T-cell (primary cell): ENCODE measurements at regions not wholly inside any gene's neighbourhood (a gene's known extent, or its start where the extent isn't known, plus 50 kb on each side); places are given as distances from the start of the nearest gene placed in this dataset.

Experiments used
- ATAC-seq, 4 experiments: fragments of 200-7000 bp in 3 of 4; fragments of 150-1000 bp in 1 of 4; cut with Tn5 transposase; replicated peaks in 1 of 4; 1 replicate in 3 of 4; 2 replicates in 1 of 4; pipeline ENCODE4 v1.10.0; 2021; ENCODE audit warnings: moderate library complexity in 3 of 4, mild to moderate bottlenecking in 2 of 4, moderate number of reproducible peaks in 1 of 4
- CTCF ChIA-PET, 2 donors: fragments of 300-600 bp; sonication (Branson Sonifier 250); formaldehyde crosslinking; loops; one replicate each; lab custom pipeline; 2022; ENCODE audit warnings: antibody characterized with exemption in 2 of 2; lab: Charles Lee
- POLR2A ChIA-PET, 2 donors: fragments of 300-600 bp; sonication (Branson Sonifier 250); formaldehyde crosslinking; loops; one replicate each; lab custom pipeline; 2022; ENCODE audit warnings: antibody characterized with exemption in 2 of 2; lab: Charles Lee
- DNase-seq, 35 experiments: peaks; one replicate each; pipeline versions ENCODE4 v3.0.0 to v3.0.0-alpha.2; 2013 to 2023
- H3K27ac ChIP-seq: one replicate; pipeline ENCODE4 v1.5.1; 2013; ENCODE audit warnings: low read length
- H3K27me3 ChIP-seq, 2 experiments: replicated peaks in 1 of 2; 1 replicate in 1 of 2; 2 replicates in 1 of 2; pipeline versions ENCODE4 v1.6.1 to v1.7.0; 2013; ENCODE audit warnings: low read length in 1 of 2, mixed read lengths in 1 of 2; ENCODE audit not compliant: control insufficient read depth in 2 of 2, insufficient read depth in 2 of 2; ENCODE audit errors: extremely low read depth in 1 of 2
- H3K36me3 ChIP-seq, 2 donors: 1 replicate in 1 of 2; 2 replicates in 1 of 2; pipeline versions ENCODE4 v1.6.1 to v1.7.0; 2013; ENCODE audit warnings: low read length in 1 of 2; ENCODE audit not compliant: control insufficient read depth in 2 of 2, insufficient read depth in 1 of 2; ENCODE audit errors: extremely low read depth in 1 of 2
- H3K4me1 ChIP-seq, 2 experiments: 1 replicate in 1 of 2; 2 replicates in 1 of 2; pipeline versions ENCODE4 v1.6.1 to v1.7.0; 2013; ENCODE audit warnings: low read length in 2 of 2, mixed read lengths in 1 of 2; ENCODE audit not compliant: insufficient read depth in 2 of 2, control insufficient read depth in 1 of 2; ENCODE audit errors: extremely low read depth in 1 of 2
- H3K4me3 ChIP-seq, 2 donors: 1 replicate in 1 of 2; 2 replicates in 1 of 2; pipeline versions ENCODE4 v1.5.1 to v1.7.0; 2013; ENCODE audit warnings: mild to moderate bottlenecking in 2 of 2, low read length in 1 of 2, moderate library complexity in 1 of 2; ENCODE audit not compliant: control insufficient read depth in 1 of 2; ENCODE audit errors: extremely low read depth in 1 of 2
- H3K9me3 ChIP-seq: 2 replicates; pipeline ENCODE4 v1.7.0; 2013
- H3K27ac Mint-ChIP-seq, 2 donors: one replicate each; pipeline ENCODE4 v1.8.0; 2020 to 2021; ENCODE audit warnings: mild to moderate bottlenecking in 2 of 2, mixed read lengths in 2 of 2
- H3K27me3 Mint-ChIP-seq, 2 donors: one replicate each; pipeline ENCODE4 v1.8.0; 2021 to 2022; ENCODE audit warnings: mixed read lengths in 2 of 2
- H3K36me3 Mint-ChIP-seq: one replicate; pipeline ENCODE4 v1.8.0; 2021; ENCODE audit warnings: mixed read lengths
- H3K4me1 Mint-ChIP-seq, 3 donors: one replicate each; pipeline ENCODE4 v1.8.0; 2020 to 2022; ENCODE audit warnings: mixed read lengths in 3 of 3, mild to moderate bottlenecking in 1 of 3
- H3K4me3 Mint-ChIP-seq, 3 donors: one replicate each; pipeline ENCODE4 v1.8.0; 2020 to 2022; ENCODE audit warnings: mild to moderate bottlenecking in 3 of 3, mixed read lengths in 3 of 3, moderate library complexity in 3 of 3
- H3K9me3 Mint-ChIP-seq, 3 donors: one replicate each; pipeline ENCODE4 v1.8.0; 2020 to 2022; ENCODE audit warnings: mixed read lengths in 3 of 3
- WGBS: methylation state at CpG from one replicate; pipeline ENCODE4 v1.1.5; 2013; ENCODE audit warnings: missing lambda C conversion rate; ENCODE audit not compliant: insufficient coverage; 5-methylcytosine and 5-hydroxymethylcytosine counted together

- Histone ChIP-seq H3K4me3 (no peak overlapping the region), H3K27me3 (no peaks in the 10 kb centered on the region), H3K36me3 (no peaks in the 10 kb centered on the region), H3K27ac (no peak overlapping the region), H3K9me3 (no peaks in the 10 kb centered on the region), H3K4me1 (no peaks in the 10 kb centered on the region)
- 94% methylated on average over 3 of the region's 5 CpGs for WGBS
- DNase-seq (no peak), ATAC-seq (no peak)
- ChIA-PET POLR2A (no interaction called here), CTCF (no interaction called here)
- H3K27me3 Mint-ChIP-seq: no peaks in the 10 kb centered on the region
- no peaks in the 10 kb centered on the region for H3K4me1 Mint-ChIP-seq
- H3K4me3 Mint-ChIP-seq: no peak overlapping the region
- peaks cover 0 to 3% (median 0%) of the 10 kb centered on the region in 3 donors for H3K9me3 Mint-ChIP-seq
- H3K36me3 Mint-ChIP-seq: no peaks in the 10 kb centered on the region
- no peak overlapping the region for H3K27ac Mint-ChIP-seq
Observed at GRCh38 chr2:14747447-14747846, 114.9 kb downstream of the LRATD1 start.

- H3K27me3 ChIP-seq: no peaks in the 10 kb centered on the region
- no peak overlapping the region for H3K27ac ChIP-seq
- DNase-seq (no peak), ATAC-seq (no peak)
- Mint-ChIP-seq H3K4me3 (no peak overlapping the region), H3K36me3 (no peaks in the 10 kb centered on the region), H3K9me3 (peaks cover 0 to 3% (median 0%) of the 10 kb centered on the region in 3 donors), H3K27me3 (no peaks in the 10 kb centered on the region), H3K4me1 (no peaks in the 10 kb centered on the region), H3K27ac (no peak overlapping the region)
- no peaks in the 10 kb centered on the region for H3K9me3 ChIP-seq
- H3K36me3 ChIP-seq: no peaks in the 10 kb centered on the region
- no peak overlapping the region for H3K4me3 ChIP-seq
- POLR2A ChIA-PET: no interaction called here
- WGBS: 67% methylated on average over 1 of the region's 1 CpG
- no peaks in the 10 kb centered on the region for H3K4me1 ChIP-seq
- CTCF ChIA-PET: no interaction called here
Observed at GRCh38 chr2:14749884-14750283, 117.4 kb downstream of the LRATD1 start.

- H3K27me3 Mint-ChIP-seq: no peaks in the 10 kb centered on the region
- H3K27ac Mint-ChIP-seq: no peak overlapping the region
- ChIA-PET CTCF (no interaction called here), POLR2A (no interaction called here)
- no peaks in the 10 kb centered on the region for H3K9me3 ChIP-seq
- no peak overlapping the region for H3K4me3 Mint-ChIP-seq
- no peak for DNase-seq
- H3K36me3 ChIP-seq: no peaks in the 10 kb centered on the region
- no peaks in the 10 kb centered on the region for H3K4me1 Mint-ChIP-seq
- WGBS: 100% methylated on average over 1 of the region's 5 CpGs
- no peak overlapping the region for H3K4me3 ChIP-seq
- H3K27ac ChIP-seq: no peak overlapping the region
- no peaks in the 10 kb centered on the region for H3K36me3 Mint-ChIP-seq
- H3K9me3 Mint-ChIP-seq: peaks cover 0 to 3% (median 3%) of the 10 kb centered on the region in 3 donors
- ATAC-seq: no peak
- no peaks in the 10 kb centered on the region for H3K4me1 ChIP-seq
- no peaks in the 10 kb centered on the region for H3K27me3 ChIP-seq
Observed at GRCh38 chr2:14750433-14750832, 117.9 kb downstream of the LRATD1 start.

- Mint-ChIP-seq H3K36me3 (no peaks in the 10 kb centered on the region), H3K27ac (no peak overlapping the region), H3K27me3 (no peaks in the 10 kb centered on the region), H3K4me3 (no peak overlapping the region), H3K4me1 (no peaks in the 10 kb centered on the region), H3K9me3 (peaks cover 0 to 3% (median 3%) of the 10 kb centered on the region in 3 donors)
- 90% methylated on average over 2 of the region's 5 CpGs for WGBS
- DNase-seq: no peak
- ChIA-PET CTCF (no interaction called here), POLR2A (no interaction called here)
- no peak for ATAC-seq
- no peaks in the 10 kb centered on the region for H3K36me3 ChIP-seq
- H3K4me1 ChIP-seq: no peaks in the 10 kb centered on the region
- no peaks in the 10 kb centered on the region for H3K9me3 ChIP-seq
- H3K4me3 ChIP-seq: no peak overlapping the region
- no peak overlapping the region for H3K27ac ChIP-seq
- H3K27me3 ChIP-seq: no peaks in the 10 kb centered on the region
Observed at GRCh38 chr2:14751581-14751980, 119.1 kb downstream of the LRATD1 start.

- Histone ChIP-seq H3K27ac (no peak overlapping the region), H3K4me1 (no peaks in the 10 kb centered on the region), H3K27me3 (peaks cover 0 to 3% of the 10 kb centered on the region in 2 experiments), H3K36me3 (no peaks in the 10 kb centered on the region), H3K4me3 (no peak overlapping the region), H3K9me3 (no peaks in the 10 kb centered on the region)
- ChIA-PET POLR2A (no interaction called here), CTCF (no interaction called here)
- Mint-ChIP-seq H3K4me3 (no peak overlapping the region), H3K4me1 (no peaks in the 10 kb centered on the region), H3K36me3 (no peaks in the 10 kb centered on the region), H3K9me3 (peaks cover 0 to 5% (median 3%) of the 10 kb centered on the region in 3 donors), H3K27me3 (no peaks in the 10 kb centered on the region), H3K27ac (no peak overlapping the region)
- no peak for DNase-seq
- 60% methylated on average over 1 of the region's 3 CpGs for WGBS
- ATAC-seq: no peak
Observed at GRCh38 chr2:14752295-14752694, 119.8 kb downstream of the LRATD1 start.

- H3K27me3 Mint-ChIP-seq: no peaks in the 10 kb centered on the region
- peaks cover 0 to 4% of the 10 kb centered on the region in 2 experiments for H3K27me3 ChIP-seq
Observed at GRCh38 chr2:14756122-14756541, 123.6 kb downstream of the LRATD1 start.

More at GRCh38 chr2:14756122-14756541, 123.6 kb downstream of the LRATD1 start:
- H3K9me3 ChIP-seq: no peaks in the 10 kb centered on the region
- DNase-seq (no peak), ATAC-seq (no peak)
- no peaks in the 10 kb centered on the region for H3K36me3 ChIP-seq
- no CpG with 5 or more reads among the region's 3 CpGs for WGBS
- no peaks in the 10 kb centered on the region for H3K4me1 ChIP-seq
- H3K36me3 Mint-ChIP-seq: no peaks in the 10 kb centered on the region
- H3K4me3 ChIP-seq: no peak overlapping the region
- CTCF ChIA-PET: no interaction called here
- H3K9me3 Mint-ChIP-seq: peaks cover 0 to 5% (median 0%) of the 10 kb centered on the region in 3 donors
- POLR2A ChIA-PET: no interaction called here
- H3K4me1 Mint-ChIP-seq: no peaks in the 10 kb centered on the region
- H3K27ac ChIP-seq: no peak overlapping the region
- H3K27ac Mint-ChIP-seq: no peak overlapping the region
- no peak overlapping the region for H3K4me3 Mint-ChIP-seq
